Mesenteric fat pad (tissue), 1 donor: ENCODE measurements at regions not wholly inside any gene's neighbourhood (a gene's known extent, or its start where the extent isn't known, plus 50 kb on each side); places are given as distances from the start of the nearest gene placed in this dataset.

Experiments
- DNase-seq: peaks from one replicate; pipeline ENCODE4 v3.0.0-alpha.2; 2020; ENCODE audit warnings: low spot score
- donor health status: DM: yes; HTN: yes; CAD: no.

DNA sequence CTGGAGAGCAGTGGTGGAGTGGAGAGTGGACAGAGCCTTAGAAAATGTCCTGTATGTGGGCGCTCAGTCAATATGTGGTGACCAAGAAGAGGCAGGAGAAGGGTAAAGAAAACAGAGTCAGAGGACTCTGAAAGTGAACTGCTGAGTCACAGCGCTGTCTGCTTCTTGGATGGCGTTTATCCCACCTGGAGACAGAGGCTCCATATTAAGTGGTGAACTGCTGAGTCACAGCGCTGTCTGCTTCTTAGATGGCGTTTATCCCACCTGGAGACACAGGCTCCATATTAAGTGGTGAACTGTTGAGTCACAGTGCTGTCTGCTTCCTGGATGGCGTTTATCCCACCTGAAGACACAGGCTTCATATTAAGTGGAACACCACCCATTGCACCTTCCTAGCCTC lies 119.3 kb upstream of the RALGAPA2 start:
- DNase-seq, result no peak

DNA sequence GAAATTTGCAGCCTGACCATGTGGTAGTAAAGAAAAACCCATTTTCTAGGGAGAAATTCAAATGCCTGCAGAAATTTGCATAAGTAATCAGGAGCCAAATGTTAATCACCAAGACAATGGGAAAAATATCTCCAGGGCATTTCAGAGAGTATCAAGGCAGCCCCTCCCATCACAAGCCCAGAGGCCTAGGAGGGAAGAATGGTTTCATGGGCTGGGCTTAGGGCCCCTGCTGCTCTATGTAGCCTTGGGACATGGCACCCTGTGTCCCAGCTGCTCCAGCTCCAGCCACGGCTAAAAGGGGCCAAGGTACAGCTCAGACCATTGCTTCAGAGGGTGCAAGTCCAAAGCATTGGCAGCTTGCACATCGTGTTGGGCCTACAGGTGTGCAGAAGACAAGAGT lies 117.2 kb upstream of the RALGAPA2 start:
- no peak for DNase-seq

GRCh38 chr20:20827992-20828597 lies 115.7 kb upstream of the RALGAPA2 start:
- no peak for DNase-seq

- DNase-seq, result no peak
Measured at GRCh38 chr20:20824924-20825584, 112.6 kb upstream of the RALGAPA2 start.

- DNase-seq, result no peak
Measured at GRCh38 chr20:20823476-20823881, 111.0 kb upstream of the RALGAPA2 start.

- no peak for DNase-seq
Measured at GRCh38 chr20:20821484-20822260, 109.2 kb upstream of the RALGAPA2 start.

DNA sequence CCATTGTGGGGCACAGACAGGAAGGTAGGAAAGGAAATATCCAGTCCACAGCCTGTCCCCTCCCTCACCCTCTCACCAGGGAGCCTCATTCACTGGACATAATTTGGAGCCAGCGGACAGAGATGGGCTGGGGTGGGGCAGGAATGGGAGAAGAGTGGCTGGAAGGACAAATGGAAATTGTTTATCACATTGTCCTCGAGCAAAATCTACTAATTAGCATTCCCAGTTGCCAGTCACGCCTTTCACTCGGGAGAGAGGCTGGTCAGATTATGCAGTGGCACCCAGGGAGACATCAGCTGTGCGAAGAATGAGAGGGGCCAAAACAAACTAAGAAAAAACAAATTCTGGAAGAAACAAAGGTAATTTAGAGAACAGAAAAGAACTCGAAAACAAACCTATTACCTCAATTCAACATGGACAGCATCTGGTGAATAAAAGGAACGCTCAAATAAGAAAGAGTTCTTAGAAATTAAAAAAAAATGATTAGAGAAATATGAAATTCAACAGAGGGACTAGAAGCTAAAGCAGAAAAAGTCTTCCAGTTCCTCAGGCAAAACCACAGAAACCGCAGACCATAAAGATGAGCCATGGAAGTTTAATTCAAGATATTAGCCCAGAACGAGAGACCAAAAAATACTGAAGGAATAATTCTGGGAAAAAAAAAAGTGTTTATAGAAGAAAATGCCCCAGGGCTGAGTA lies 108.5 kb upstream of the RALGAPA2 start:
- DNase-seq, result no peak

DNA sequence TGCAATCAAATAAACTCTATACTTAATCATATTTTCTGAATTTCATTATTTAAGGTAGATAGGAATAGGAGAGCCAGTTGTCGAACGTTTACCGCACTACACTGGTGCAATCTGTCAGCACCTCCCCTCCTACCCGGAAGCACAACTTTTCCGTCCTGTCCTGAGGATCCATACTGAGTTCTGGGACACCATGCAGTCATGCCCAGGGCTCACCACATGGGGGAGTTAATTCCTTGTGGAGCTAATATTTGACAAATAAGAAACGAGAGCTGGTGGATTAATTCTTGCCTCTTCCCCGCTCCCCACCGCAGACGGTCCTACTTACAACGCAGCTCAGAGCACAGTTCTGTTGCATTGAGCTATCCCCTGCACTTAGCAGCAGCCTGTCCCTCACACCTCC lies 107.7 kb upstream of the RALGAPA2 start:
- DNase-seq, result no peak

DNA sequence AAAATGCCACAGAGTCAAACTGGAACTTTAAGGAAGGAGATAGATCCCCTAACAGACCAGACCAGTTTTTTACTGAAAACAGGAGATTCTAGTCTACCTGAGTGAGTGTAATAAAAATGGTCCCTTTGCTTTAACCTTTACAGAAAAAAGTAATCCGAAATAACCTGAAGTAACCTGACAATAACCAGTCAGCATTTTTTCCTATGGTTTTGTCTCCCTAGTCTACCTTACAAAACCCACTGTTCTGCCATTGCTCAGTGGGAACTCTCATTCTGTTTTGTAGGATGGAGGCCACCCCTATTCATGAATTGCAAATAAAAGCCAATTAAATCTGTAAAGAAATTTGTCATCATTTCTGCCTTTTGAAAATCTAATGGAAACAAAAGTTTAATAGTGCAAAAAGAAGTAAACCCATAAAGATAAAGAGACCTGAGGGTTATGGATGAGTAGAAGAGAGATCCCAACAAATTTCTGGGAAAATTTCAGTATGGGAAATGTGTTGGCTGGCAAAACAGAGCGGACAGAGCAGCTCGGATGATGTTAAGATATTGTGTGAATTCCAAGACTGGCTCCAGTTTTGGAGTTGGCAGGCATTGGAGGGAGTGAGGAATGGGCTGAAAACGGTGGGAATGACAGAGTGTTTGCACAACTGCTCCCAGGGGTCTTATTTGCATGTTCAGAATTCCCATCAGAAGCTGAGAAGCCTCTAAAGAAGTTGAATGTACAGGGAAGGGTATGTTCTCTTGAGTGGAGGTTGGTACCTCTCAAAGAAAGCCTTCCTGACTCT lies 104.7 kb upstream of the RALGAPA2 start:
- DNase-seq, result no peak

GRCh38 chr20:20815711-20816455 lies 103.4 kb upstream of the RALGAPA2 start:
- DNase-seq, result no peak

- DNase-seq, result no peak
Measured at GRCh38 chr20:20814685-20815084, 102.2 kb upstream of the RALGAPA2 start.

GRCh38 chr20:20812136-20812535 lies 99.7 kb upstream of the RALGAPA2 start:
- DNase-seq, result no peak

GRCh38 chr20:20808016-20808415 lies 95.6 kb upstream of the RALGAPA2 start:
- DNase-seq, result no peak

- no peak for DNase-seq
Measured at GRCh38 chr20:20806121-20807095, 94.0 kb upstream of the RALGAPA2 start.

DNA sequence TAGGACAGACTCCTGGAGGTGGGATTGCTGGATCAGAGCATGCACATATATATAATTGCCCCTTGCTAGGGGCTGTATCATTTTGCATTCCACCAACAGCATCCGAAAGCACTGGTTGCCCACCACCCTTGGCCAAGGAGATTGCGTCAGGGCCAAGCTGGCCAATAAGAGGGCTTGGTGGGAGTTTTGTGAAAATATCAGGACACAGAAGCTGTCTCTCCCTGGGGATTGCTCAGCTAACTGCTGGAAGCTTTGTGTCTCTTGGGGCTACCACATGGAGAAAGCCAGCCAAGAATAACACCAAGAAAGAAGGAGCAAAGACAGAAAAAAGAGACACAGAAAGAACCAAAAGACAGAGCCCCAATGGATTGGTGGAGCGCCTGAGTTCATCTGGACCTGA lies 90.6 kb upstream of the RALGAPA2 start:
- DNase-seq, result no peak

DNA sequence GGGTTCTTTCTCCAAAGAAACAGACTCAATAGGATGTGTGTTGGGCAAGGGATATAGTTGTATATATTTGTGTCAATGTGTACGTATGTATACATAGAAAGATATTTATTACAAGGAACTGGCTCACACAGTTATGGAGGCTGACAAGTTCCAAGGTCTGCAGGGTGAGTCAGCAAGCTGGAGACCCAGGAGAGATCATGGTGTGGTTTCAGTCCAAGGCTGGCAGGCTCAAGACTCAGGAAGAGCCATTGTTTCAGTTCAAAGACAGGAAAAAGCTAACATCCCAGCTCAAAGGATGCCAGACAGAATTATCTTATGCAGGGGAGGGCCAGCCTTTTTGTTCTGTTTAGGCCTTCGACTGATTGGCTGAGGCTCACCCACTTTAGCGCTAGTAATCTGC lies 89.9 kb upstream of the RALGAPA2 start:
- no peak for DNase-seq

GRCh38 chr20:20799716-20800312 lies 87.4 kb upstream of the RALGAPA2 start:
- DNase-seq, result no peak

- DNase-seq, result no peak
Measured at GRCh38 chr20:20797521-20798310, 85.3 kb upstream of the RALGAPA2 start.
